ENCODE measurements at regions not wholly inside any gene's neighbourhood (a gene's known extent, or its start where the extent isn't known, plus 50 kb on each side); places are given as distances from the start of the nearest gene placed in this dataset.

DNA sequence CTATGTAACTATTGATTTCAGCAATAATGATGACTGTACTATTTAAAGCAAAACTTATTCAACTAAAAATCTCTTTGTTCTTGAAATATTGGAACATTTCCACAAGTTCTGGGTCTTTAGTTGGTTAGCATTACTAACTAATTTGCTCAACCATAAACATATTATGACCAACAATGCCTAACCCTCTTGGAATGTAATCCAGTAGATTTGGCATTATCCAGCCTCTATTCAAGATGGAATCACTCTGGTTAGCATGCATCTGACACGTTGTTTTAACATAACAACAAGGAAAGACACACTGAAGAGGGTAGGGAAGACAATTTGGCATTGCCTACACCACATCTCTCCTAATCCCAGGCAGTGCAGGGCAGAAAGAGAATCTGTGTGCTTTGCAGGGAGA is 941.3 kb upstream of the PCDH20 start:
- H3K4me3 ChIP-seq, result no peak overlapping the region
- H3K27ac Mint-ChIP-seq, result 0 out of 2 replicates have a peak overlapping the region, but pooled peaks have one; percentile 30
- H3K27me3 ChIP-seq (ENCODE audit: insufficient read depth), result no peaks in the 10 kb centered on the region
- ATAC-seq (peak; percentile 27; the same call in 2 of the 3 replicates), DNase-seq (ENCODE audit: low spot score) (no peak)
- no peaks in the 10 kb centered on the region for H3K9me2 ChIP-seq (ENCODE audit: insufficient read depth)
- no peaks in the 10 kb centered on the region for H3K4me1 ChIP-seq (ENCODE audit: insufficient read depth)
- H3K4me3 Mint-ChIP-seq, result no peak overlapping the region
- no peak overlapping the region for H3K4me2 ChIP-seq
- no peaks in the 10 kb centered on the region for H3K79me2 ChIP-seq (replicated peaks; ENCODE audit: insufficient read depth)
- H2AFZ ChIP-seq, result 0 out of 2 replicates have a peak overlapping the region, but pooled peaks have one; percentile 12
- H3K27me3 Mint-ChIP-seq (ENCODE audit: insufficient read depth, low read depth, poor library complexity), result no peaks in the 10 kb centered on the region
- peaks cover 16% of the 10 kb centered on the region for H3K4me1 Mint-ChIP-seq
- no peaks in the 10 kb centered on the region for H3F3A ChIP-seq (replicated peaks; ENCODE audit: low read depth)
- no peaks in the 10 kb centered on the region for H3K36me3 Mint-ChIP-seq (ENCODE audit: low read depth)
- no peak overlapping the region for H3K27ac ChIP-seq (ENCODE audit: low read depth)
- no peaks in the 10 kb centered on the region for H4K20me1 ChIP-seq (replicated peaks; ENCODE audit: insufficient read depth)
- H3K36me3 ChIP-seq (ENCODE audit: insufficient read depth), result no peaks in the 10 kb centered on the region
- TF ChIP-seq, protein P1, sequence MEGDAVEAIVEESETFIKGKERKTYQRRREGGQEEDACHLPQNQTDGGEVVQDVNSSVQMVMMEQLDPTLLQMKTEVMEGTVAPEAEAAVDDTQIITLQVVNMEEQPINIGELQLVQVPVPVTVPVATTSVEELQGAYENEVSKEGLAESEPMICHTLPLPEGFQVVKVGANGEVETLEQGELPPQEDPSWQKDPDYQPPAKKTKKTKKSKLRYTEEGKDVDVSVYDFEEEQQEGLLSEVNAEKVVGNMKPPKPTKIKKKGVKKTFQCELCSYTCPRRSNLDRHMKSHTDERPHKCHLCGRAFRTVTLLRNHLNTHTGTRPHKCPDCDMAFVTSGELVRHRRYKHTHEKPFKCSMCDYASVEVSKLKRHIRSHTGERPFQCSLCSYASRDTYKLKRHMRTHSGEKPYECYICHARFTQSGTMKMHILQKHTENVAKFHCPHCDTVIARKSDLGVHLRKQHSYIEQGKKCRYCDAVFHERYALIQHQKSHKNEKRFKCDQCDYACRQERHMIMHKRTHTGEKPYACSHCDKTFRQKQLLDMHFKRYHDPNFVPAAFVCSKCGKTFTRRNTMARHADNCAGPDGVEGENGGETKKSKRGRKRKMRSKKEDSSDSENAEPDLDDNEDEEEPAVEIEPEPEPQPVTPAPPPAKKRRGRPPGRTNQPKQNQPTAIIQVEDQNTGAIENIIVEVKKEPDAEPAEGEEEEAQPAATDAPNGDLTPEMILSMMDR (conservative IDR thresholded peaks at IDR 0.05; ENCODE audit: low read depth in 2 of 2), result no peak
- TF ChIP-seq EZH2 (IDR thresholded peaks at IDR 0.05; ENCODE audit: low read depth, unreplicated experiment), result no peak
- TF ChIP-seq EZH2phosphoT487 (IDR thresholded peaks at IDR 0.05; ENCODE audit: unreplicated experiment), result no peak
- TF ChIP-seq, protein P2, sequence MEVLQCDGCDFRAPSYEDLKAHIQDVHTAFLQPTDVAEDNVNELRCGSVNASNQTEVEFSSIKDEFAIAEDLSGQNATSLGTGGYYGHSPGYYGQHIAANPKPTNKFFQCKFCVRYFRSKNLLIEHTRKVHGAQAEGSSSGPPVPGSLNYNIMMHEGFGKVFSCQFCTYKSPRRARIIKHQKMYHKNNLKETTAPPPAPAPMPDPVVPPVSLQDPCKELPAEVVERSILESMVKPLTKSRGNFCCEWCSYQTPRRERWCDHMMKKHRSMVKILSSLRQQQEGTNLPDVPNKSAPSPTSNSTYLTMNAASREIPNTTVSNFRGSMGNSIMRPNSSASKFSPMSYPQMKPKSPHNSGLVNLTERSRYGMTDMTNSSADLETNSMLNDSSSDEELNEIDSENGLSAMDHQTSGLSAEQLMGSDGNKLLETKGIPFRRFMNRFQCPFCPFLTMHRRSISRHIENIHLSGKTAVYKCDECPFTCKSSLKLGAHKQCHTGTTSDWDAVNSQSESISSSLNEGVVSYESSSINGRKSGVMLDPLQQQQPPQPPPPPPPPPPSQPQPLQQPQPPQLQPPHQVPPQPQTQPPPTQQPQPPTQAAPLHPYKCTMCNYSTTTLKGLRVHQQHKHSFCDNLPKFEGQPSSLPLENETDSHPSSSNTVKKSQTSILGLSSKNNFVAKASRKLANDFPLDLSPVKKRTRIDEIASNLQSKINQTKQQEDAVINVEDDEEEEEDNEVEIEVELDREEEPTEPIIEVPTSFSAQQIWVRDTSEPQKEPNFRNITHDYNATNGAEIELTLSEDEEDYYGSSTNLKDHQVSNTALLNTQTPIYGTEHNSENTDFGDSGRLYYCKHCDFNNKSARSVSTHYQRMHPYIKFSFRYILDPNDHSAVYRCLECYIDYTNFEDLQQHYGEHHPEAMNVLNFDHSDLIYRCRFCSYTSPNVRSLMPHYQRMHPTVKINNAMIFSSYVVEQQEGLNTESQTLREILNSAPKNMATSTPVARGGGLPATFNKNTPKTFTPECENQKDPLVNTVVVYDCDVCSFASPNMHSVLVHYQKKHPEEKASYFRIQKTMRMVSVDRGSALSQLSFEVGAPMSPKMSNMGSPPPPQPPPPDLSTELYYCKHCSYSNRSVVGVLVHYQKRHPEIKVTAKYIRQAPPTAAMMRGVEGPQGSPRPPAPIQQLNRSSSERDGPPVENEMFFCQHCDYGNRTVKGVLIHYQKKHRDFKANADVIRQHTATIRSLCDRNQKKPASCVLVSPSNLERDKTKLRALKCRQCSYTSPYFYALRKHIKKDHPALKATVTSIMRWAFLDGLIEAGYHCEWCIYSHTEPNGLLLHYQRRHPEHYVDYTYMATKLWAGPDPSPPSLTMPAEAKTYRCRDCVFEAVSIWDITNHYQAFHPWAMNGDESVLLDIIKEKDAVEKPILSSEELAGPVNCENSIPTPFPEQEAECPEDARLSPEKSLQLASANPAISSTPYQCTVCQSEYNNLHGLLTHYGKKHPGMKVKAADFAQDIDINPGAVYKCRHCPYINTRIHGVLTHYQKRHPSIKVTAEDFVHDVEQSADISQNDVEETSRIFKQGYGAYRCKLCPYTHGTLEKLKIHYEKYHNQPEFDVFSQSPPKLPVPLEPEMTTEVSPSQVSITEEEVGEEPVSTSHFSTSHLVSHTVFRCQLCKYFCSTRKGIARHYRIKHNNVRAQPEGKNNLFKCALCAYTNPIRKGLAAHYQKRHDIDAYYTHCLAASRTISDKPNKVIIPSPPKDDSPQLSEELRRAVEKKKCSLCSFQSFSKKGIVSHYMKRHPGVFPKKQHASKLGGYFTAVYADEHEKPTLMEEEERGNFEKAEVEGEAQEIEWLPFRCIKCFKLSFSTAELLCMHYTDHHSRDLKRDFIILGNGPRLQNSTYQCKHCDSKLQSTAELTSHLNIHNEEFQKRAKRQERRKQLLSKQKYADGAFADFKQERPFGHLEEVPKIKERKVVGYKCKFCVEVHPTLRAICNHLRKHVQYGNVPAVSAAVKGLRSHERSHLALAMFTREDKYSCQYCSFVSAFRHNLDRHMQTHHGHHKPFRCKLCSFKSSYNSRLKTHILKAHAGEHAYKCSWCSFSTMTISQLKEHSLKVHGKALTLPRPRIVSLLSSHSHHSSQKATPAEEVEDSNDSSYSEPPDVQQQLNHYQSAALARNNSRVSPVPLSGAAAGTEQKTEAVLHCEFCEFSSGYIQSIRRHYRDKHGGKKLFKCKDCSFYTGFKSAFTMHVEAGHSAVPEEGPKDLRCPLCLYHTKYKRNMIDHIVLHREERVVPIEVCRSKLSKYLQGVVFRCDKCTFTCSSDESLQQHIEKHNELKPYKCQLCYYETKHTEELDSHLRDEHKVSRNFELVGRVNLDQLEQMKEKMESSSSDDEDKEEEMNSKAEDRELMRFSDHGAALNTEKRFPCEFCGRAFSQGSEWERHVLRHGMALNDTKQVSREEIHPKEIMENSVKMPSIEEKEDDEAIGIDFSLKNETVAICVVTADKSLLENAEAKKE (CRISPR knock-in tag; IDR thresholded peaks at IDR 0.05), result no peak
- TF ChIP-seq STAT1 (IDR thresholded peaks at IDR 0.05; ENCODE audit: unreplicated experiment), result no peak
- no peaks in the 10 kb centered on the region for H3K9me3 Mint-ChIP-seq

Data from GM23338 (cell line).